ENCODE measurements at regions not wholly inside any gene's neighbourhood (a gene's known extent, or its start where the extent isn't known, plus 50 kb on each side); places are given as distances from the start of the nearest gene placed in this dataset.

DNA sequence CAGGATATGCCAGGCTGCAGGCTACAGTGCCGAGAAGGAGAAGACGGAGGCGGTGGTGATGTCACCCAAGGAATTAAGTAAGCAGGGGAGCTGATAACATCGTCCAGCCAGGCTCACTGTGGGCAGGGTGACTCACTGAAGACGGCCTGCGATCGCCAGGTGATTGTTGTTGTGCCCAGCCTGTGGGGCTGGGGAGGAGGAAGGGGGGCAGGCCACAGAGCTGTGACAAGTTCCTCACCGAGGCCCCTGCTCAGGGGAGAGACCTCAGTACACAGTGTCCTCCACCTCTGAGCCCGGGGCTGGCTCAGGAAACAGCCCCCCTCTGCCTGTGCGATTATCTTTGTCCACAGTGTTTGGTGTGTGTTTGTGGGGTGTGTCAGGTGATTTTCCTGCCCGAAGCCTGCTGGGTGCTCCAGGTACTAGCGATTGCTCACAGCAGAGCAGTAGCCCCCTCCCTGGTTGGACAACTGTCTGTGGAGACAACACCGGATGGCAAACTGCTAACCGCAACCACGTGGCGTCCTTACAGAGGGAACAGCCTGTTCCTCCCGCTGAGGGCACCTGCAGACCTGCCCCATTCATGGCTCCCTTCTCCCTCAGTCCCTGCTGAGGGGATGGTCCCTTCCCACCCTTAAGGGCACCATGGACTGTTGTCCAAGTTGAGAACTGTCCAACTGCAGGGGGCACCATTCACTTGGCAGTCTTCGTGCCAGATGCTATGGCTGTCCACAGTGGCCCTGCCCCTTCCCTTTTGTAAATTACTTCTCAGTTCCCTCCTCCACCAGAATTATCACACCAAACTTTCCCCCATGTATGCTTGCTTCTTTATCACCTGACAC lies 95.1 kb downstream of the ZFP36L2 start:
- TF ChIP-seq, protein P1, sequence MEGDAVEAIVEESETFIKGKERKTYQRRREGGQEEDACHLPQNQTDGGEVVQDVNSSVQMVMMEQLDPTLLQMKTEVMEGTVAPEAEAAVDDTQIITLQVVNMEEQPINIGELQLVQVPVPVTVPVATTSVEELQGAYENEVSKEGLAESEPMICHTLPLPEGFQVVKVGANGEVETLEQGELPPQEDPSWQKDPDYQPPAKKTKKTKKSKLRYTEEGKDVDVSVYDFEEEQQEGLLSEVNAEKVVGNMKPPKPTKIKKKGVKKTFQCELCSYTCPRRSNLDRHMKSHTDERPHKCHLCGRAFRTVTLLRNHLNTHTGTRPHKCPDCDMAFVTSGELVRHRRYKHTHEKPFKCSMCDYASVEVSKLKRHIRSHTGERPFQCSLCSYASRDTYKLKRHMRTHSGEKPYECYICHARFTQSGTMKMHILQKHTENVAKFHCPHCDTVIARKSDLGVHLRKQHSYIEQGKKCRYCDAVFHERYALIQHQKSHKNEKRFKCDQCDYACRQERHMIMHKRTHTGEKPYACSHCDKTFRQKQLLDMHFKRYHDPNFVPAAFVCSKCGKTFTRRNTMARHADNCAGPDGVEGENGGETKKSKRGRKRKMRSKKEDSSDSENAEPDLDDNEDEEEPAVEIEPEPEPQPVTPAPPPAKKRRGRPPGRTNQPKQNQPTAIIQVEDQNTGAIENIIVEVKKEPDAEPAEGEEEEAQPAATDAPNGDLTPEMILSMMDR (IDR thresholded peaks at IDR 0.05; ENCODE audit: control extremely low read depth, extremely low read depth, low read depth, missing control alignments), result peak; percentile 48
- peak; percentile 78 for DNase-seq (ENCODE audit: extremely low spot score)
- ChIA-PET POLR2A (no interaction called here), CTCF (interaction anchor here (0.7 to 12.5 kb wide), 7 partner anchors 23 to 449 kb away, joined by 3 to 169 read pairs (median 3); partner anchors contain the start of gene ZFP36L2)

DNA sequence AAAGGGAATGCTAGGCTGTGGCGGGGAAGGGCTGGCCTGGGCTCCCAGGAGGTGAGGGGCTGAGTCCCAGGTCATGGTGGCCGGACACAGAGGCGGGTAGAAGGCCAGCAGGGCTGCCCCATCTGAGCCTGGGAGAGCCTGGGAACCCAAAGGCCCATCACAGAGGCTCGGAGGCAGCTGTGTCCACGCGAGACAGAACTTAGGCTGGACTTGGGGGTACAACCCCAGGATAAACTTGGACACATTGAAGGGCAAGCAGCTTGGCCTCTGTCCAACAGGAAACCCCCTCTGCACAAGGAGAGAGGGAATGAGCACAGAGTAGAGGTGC lies 95.9 kb downstream of the ZFP36L2 start:
- TF ChIP-seq, protein P1 (IDR thresholded peaks at IDR 0.05; ENCODE audit: control extremely low read depth, extremely low read depth, low read depth, missing control alignments), result no peak
- CTCF ChIA-PET, result interaction anchor here (1.4 to 12.5 kb wide), 4 partner anchors 10 to 354 kb away, joined by 3 to 169 read pairs (median 56); partner anchors contain the start of gene ZFP36L2
- POLR2A ChIA-PET, result no interaction called here
- peak; percentile 15 for DNase-seq (ENCODE audit: extremely low spot score)

DNA sequence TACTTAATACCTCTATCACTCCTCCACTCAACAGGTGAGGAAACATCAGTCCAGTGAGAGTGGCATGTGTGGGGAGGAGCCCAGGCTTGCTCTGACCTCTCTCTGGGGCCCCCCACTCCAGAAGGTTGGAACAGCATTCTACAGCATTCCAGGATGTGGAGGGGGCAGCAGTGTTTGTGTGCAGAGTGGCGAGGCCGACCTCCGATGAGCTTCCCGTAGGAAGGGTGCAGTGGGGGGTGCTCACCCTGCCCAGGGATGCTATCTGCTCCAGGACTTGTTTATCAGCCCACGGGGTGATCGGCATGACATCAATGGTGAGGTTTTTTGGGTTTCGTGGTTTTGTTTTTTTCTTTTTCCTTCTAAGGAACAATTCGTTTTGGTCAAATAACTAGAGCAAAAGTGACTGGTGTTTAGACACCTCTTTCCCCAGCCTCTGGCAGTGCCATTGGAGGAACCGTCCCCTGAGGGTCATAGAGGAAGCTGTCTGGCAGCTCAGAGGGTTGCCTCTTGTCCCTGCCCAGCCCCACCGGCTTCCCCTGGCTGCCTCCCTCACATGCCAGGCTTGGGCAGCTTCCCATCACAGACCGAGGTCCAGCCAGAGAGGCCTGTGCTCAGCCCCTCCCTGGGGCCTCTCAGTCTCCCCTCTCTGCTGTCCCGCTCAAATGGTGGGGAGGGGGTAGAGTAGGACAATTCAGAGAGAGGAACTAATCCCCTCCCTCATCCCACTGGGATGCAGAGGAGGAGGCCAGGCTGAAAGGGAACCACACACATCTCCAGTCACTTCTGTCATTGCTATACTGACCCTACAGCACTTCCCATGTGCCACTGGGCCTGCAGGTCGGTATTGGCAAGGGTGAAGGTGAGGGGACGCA lies 96.5 kb downstream of the ZFP36L2 start:
- POLR2A ChIA-PET, result interaction anchor here (1.0 kb wide), 1 partner anchor 110 kb away, joined by 3 read pairs; no protein-coding TSS in a partner anchor

DNA sequence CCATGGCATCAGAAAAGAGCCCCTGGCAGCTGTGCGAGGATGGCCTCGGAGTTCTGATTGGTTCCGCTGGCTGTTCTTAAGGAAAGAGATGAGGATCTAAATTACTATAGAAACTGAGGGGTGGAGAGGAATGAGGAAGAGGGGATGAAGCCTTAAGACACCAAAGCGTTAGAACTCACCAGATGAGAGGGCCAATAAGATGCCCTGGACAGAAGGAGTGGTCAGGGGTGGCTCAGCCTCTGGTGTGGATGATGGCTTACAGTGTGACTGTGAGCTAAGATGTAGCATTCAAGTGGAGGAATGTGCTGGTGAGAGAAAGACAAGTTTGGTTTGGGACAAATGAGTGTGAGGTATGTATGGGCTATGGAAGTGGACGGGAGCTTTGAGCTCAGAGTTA lies 97.8 kb downstream of the ZFP36L2 start:
- ChIA-PET CTCF (interaction anchor here (0.8 to 12.5 kb wide), 9 partner anchors 12 to 448 kb away, joined by 3 to 169 read pairs (median 9); partner anchors contain the start of gene ZFP36L2), POLR2A (no interaction called here)
- no peak for DNase-seq (ENCODE audit: extremely low spot score)
- TF ChIP-seq, protein P1 (IDR thresholded peaks at IDR 0.05; ENCODE audit: control extremely low read depth, extremely low read depth, low read depth, missing control alignments), result no peak

More for the DNA sequence above, 96.5 kb downstream of the ZFP36L2 start:
- CTCF ChIA-PET, result interaction anchor here (0.8 to 12.5 kb wide), 7 partner anchors 10 to 412 kb away, joined by 3 to 169 read pairs (median 9); partner anchors contain the start of gene ZFP36L2
- peak; percentile 19 for DNase-seq (ENCODE audit: extremely low spot score)
- TF ChIP-seq, protein P1 (IDR thresholded peaks at IDR 0.05; ENCODE audit: control extremely low read depth, extremely low read depth, low read depth, missing control alignments), result no peak

DNA sequence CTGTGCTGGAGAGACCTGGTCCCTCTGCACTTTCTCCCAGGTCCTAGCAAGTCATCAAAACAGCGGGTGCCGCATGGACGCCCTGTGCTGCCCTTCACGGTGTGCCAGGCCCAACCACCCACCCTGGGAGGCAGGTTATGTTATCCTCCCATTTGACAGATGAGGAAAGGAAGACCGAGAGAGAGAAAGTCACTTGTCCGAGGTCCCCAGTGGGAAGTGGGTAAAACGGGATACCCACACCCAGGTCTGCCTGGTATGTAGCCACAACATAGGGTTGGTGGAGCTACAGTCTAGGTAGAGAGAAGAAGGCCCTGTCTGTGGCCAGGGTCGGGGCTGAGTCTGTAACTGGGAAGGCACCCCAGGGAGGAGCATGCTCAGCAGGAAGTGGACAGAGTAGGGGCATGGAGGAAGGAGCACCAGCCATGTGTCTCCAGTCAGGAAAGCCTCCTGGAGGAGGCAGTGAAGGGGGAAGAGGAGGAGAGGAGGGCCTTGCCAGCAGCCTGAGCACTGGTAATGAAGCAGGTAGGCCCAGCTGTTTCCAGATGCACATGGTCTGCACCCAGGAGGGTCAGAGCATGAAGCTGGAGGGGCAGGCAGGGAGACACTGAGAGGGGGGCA lies 98.4 kb downstream of the ZFP36L2 start:
- TF ChIP-seq, protein P1 (IDR thresholded peaks at IDR 0.05; ENCODE audit: control extremely low read depth, extremely low read depth, low read depth, missing control alignments), result no peak
- CTCF ChIA-PET, result interaction anchor here (0.8 to 12.5 kb wide), 15 partner anchors 12 to 470 kb away, joined by 3 to 169 read pairs (median 7); partner anchors contain the start of gene ZFP36L2
- POLR2A ChIA-PET, result no interaction called here
- no peak for DNase-seq (ENCODE audit: extremely low spot score)

Data from GM10248 (cell line).